SK-N-SH (cell line): ENCODE measurements at regions not wholly inside any gene's neighbourhood (a gene's known extent, or its start where the extent isn't known, plus 50 kb on each side); places are given as distances from the start of the nearest gene placed in this dataset.

Experiments
- CHD2 ChIP-seq: fragments of 150-350 bp; IDR thresholded peaks from 2 replicates; pipeline ENCODE4 v1.6.1; 2018; ENCODE audit warnings: low read length; ENCODE audit not compliant: partially characterized antibody
- EZH2phosphoT487 ChIP-seq: fragments of 200-600 bp; sonication (generic); IDR thresholded peaks from 2 replicates; pipeline ENCODE4 v1.6.1; 2017; ENCODE audit warnings: low read depth, mixed run types, mild to moderate bottlenecking, antibody characterized with exemption, moderate library complexity, borderline replicate concordance
- FOXJ3 ChIP-seq: sonication (generic); formaldehyde crosslinking; IDR thresholded peaks from 2 replicates; pipeline ENCODE4 v1.5.1; 2020; ENCODE audit warnings: mild to moderate bottlenecking, missing genetic modification reagents
- MAX ChIP-seq: IDR thresholded peaks from 2 replicates; pipeline ENCODE4 v1.4.0; 2012; ENCODE audit warnings: low read depth
- NFIC ChIP-seq: IDR thresholded peaks from 2 replicates; pipeline ENCODE4 v1.4.0; 2012; ENCODE audit warnings: borderline replicate concordance
- NRF1 ChIP-seq: IDR thresholded peaks from 2 replicates; pipeline ENCODE4 v1.6.1; 2012; ENCODE audit warnings: low read depth, mild to moderate bottlenecking, low read length
- POLR2AphosphoS5 ChIP-seq: IDR thresholded peaks from 2 replicates; pipeline ENCODE4 v1.6.1; 2012; ENCODE audit warnings: low read depth, low read length
- RAD21 ChIP-seq: IDR thresholded peaks from 2 replicates; pipeline ENCODE4 v1.6.1; 2012; ENCODE audit warnings: mild to moderate bottlenecking, low read length
- RXRA ChIP-seq: IDR thresholded peaks from 2 replicates; pipeline ENCODE4 v1.4.0; 2012; ENCODE audit warnings: low read depth, mild to moderate bottlenecking, borderline replicate concordance
- SIN3A ChIP-seq: IDR thresholded peaks from 2 replicates; pipeline ENCODE4 v1.6.1; 2012; ENCODE audit warnings: low read depth, mild to moderate bottlenecking, low read length, moderate library complexity, borderline replicate concordance
- SMC3 ChIP-seq: IDR thresholded peaks from 2 replicates; pipeline ENCODE4 v1.6.1; 2012; ENCODE audit warnings: low read depth, low read length, improper control_type of control experiment
- USF2 ChIP-seq: fragments of 150-350 bp; IDR thresholded peaks from 2 replicates; pipeline ENCODE4 v1.6.1; 2017; ENCODE audit warnings: antibody characterized with exemption, low read length, low read depth, borderline replicate concordance
- TF ChIP-seq, protein P1 (sequence below): fragments of 200-600 bp; sonication (generic); IDR thresholded peaks from 2 replicates; pipeline ENCODE4 v1.6.1; 2017; ENCODE audit warnings: antibody characterized with exemption, mild to moderate bottlenecking, moderate library complexity
- TF ChIP-seq, protein P2 (sequence below): IDR thresholded peaks from 2 replicates; pipeline ENCODE4 v1.6.1; 2012; ENCODE audit warnings: mild to moderate bottlenecking, low read depth, low read length, moderate library complexity

DNA sequence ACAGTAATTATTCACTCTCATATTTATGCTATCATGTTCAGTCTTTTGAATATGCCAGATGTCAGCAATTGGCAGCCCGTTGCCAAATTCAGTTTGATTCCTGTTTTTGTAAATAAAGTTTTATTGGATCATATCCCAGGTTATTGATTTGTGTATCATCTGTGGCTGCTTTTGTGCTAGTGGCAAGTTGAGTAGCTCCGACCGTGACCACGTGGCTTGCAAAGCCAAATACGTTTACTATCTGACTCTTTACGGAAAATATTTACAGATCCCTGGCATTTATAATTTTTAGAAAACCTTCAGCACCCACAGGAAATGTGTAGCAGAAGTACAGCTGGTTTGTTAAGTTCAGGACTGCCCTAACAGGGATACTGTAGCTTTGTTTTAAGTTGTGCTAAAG, 67.4 kb downstream of the VCX2 start:
- TF ChIP-seq POLR2AphosphoS5, result no peak
- no peak for TF ChIP-seq EZH2phosphoT487
- no peak for TF ChIP-seq RAD21
- no peak for TF ChIP-seq FOXJ3 (CRISPR knock-in tag)
- TF ChIP-seq, protein P1, sequence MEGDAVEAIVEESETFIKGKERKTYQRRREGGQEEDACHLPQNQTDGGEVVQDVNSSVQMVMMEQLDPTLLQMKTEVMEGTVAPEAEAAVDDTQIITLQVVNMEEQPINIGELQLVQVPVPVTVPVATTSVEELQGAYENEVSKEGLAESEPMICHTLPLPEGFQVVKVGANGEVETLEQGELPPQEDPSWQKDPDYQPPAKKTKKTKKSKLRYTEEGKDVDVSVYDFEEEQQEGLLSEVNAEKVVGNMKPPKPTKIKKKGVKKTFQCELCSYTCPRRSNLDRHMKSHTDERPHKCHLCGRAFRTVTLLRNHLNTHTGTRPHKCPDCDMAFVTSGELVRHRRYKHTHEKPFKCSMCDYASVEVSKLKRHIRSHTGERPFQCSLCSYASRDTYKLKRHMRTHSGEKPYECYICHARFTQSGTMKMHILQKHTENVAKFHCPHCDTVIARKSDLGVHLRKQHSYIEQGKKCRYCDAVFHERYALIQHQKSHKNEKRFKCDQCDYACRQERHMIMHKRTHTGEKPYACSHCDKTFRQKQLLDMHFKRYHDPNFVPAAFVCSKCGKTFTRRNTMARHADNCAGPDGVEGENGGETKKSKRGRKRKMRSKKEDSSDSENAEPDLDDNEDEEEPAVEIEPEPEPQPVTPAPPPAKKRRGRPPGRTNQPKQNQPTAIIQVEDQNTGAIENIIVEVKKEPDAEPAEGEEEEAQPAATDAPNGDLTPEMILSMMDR, result no peak
- no peak for TF ChIP-seq SMC3
- TF ChIP-seq, protein P2, sequence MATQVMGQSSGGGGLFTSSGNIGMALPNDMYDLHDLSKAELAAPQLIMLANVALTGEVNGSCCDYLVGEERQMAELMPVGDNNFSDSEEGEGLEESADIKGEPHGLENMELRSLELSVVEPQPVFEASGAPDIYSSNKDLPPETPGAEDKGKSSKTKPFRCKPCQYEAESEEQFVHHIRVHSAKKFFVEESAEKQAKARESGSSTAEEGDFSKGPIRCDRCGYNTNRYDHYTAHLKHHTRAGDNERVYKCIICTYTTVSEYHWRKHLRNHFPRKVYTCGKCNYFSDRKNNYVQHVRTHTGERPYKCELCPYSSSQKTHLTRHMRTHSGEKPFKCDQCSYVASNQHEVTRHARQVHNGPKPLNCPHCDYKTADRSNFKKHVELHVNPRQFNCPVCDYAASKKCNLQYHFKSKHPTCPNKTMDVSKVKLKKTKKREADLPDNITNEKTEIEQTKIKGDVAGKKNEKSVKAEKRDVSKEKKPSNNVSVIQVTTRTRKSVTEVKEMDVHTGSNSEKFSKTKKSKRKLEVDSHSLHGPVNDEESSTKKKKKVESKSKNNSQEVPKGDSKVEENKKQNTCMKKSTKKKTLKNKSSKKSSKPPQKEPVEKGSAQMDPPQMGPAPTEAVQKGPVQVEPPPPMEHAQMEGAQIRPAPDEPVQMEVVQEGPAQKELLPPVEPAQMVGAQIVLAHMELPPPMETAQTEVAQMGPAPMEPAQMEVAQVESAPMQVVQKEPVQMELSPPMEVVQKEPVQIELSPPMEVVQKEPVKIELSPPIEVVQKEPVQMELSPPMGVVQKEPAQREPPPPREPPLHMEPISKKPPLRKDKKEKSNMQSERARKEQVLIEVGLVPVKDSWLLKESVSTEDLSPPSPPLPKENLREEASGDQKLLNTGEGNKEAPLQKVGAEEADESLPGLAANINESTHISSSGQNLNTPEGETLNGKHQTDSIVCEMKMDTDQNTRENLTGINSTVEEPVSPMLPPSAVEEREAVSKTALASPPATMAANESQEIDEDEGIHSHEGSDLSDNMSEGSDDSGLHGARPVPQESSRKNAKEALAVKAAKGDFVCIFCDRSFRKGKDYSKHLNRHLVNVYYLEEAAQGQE, result no peak
- TF ChIP-seq MAX, result no peak
- TF ChIP-seq USF2, result no peak
- no peak for TF ChIP-seq CHD2
- TF ChIP-seq NFIC, result no peak
- TF ChIP-seq SIN3A, result no peak
- TF ChIP-seq NRF1, result no peak
- no peak for TF ChIP-seq RXRA
